ENCODE measurements at regions not wholly inside any gene's neighbourhood (a gene's known extent, or its start where the extent isn't known, plus 50 kb on each side); places are given as distances from the start of the nearest gene placed in this dataset.

DNA sequence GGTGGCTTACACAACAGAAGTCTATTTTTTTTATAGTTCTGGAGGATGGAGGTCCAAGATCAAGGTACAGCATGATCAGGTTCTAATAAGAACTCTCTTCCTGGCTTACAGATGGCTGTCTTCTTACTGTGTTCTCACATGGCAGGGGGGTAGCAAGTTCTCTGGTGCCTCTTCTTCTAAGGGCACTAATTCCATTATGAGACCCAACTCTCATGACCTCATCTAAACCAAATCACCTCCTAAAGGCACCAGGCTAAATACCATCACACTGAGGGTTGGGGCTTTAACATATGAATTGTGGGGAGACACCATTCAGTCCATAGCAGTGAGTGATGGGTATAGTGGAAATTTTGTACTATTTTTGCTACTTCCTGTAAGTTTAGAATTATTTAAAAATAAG is 75.2 kb upstream of the SLC4A7 start:
- no peak for TF ChIP-seq POLR2A (IDR thresholded peaks at IDR 0.05)
- TF ChIP-seq, protein P1, sequence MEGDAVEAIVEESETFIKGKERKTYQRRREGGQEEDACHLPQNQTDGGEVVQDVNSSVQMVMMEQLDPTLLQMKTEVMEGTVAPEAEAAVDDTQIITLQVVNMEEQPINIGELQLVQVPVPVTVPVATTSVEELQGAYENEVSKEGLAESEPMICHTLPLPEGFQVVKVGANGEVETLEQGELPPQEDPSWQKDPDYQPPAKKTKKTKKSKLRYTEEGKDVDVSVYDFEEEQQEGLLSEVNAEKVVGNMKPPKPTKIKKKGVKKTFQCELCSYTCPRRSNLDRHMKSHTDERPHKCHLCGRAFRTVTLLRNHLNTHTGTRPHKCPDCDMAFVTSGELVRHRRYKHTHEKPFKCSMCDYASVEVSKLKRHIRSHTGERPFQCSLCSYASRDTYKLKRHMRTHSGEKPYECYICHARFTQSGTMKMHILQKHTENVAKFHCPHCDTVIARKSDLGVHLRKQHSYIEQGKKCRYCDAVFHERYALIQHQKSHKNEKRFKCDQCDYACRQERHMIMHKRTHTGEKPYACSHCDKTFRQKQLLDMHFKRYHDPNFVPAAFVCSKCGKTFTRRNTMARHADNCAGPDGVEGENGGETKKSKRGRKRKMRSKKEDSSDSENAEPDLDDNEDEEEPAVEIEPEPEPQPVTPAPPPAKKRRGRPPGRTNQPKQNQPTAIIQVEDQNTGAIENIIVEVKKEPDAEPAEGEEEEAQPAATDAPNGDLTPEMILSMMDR (IDR thresholded peaks at IDR 0.05): no peak
